ENCODE measurements at regions not wholly inside any gene's neighbourhood (a gene's known extent, or its start where the extent isn't known, plus 50 kb on each side); places are given as distances from the start of the nearest gene placed in this dataset.
"Not testable (repeated sequence)": the region's sequence is repeated elsewhere in the genome, so short reads cannot be mapped to it uniquely, and the experiment has no call there.

DNA sequence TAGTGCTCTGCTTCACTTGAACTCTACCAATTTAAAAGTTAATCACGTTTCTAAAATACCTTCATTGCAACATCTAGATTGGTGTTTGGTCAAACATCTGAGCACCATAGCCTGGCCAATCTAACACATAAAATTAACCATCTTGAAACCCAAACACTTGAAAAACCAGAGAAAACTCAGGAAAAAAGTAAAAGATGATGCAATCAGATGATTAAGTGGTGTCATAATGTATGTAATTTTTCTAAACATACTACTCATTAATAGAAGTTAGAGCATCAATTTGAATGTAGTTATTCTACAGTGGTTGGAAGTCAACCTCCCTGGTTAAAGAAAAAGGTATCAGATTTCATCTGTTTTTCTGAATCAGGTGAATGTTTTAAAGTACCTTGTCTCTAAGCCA is 228.6 kb upstream of the ID4 start:
- Histone ChIP-seq H3K4me3 (ENCODE audit: low read length) (no peak overlapping the region), H3K9ac (ENCODE audit: low read depth, low read length) (no peak overlapping the region), H3K36me3 (ENCODE audit: insufficient read depth, low read length) (no peaks in the 10 kb centered on the region), H3K4me1 (ENCODE audit: insufficient read depth, low read length) (no peaks in the 10 kb centered on the region), H3K27me3 (ENCODE audit: insufficient read depth, low read length) (no peaks in the 10 kb centered on the region), H3K27ac (ENCODE audit: low read depth, low read length) (no peak overlapping the region), H3K9me3 (ENCODE audit: insufficient read depth, low read depth, low read length) (no peaks in the 10 kb centered on the region)
- WGBS: 90% methylated on average over 1 of the region's 1 CpG

DNA sequence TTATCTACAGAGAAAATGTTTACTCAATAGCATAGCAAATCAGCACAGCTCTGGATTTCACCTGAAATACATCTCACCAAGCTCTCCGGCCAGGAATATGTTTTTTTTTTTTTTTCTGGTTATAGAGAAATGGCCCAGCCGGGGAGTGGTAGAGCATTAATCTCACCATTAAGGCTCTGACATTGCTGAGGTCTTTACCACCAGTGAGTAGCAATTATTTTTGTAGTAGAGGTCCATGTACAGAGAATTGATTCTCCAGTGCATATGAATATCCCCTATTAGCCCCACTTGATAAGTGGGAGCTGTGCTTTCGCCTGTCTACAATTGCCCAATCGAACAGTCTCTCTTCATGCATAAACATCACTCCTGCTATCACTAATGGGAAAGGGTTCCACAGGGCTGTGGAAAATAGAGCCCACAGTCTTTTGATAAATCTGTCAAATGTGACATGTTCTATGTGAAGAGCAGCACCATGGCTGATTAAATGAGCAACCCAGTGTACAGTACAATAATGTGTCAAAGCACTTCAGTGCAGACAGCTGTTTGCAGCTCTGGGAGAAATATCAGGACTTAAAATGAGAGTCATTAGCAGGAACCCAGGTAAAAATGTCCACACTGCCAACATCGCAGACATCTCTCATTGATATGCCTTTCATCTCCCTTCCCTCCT is 227.1 kb upstream of the ID4 start:
- Histone ChIP-seq H3K27me3 (ENCODE audit: insufficient read depth, low read length) (no peaks in the 10 kb centered on the region), H3K9ac (ENCODE audit: low read depth, low read length) (no peak overlapping the region)
- WGBS: 95% methylated on average over 4 of the region's 5 CpGs

GRCh38 chr6:19612672-19613466 is 224.3 kb upstream of the ID4 start:
- H3K9ac ChIP-seq (ENCODE audit: low read depth, low read length); H3K4me3 ChIP-seq (ENCODE audit: low read length); H3K9me3 ChIP-seq (ENCODE audit: insufficient read depth, low read depth, low read length); H3K27ac ChIP-seq (ENCODE audit: low read depth, low read length); H3K27me3 ChIP-seq (ENCODE audit: insufficient read depth, low read length); H3K36me3 ChIP-seq (ENCODE audit: insufficient read depth, low read length); H3K4me1 ChIP-seq (ENCODE audit: insufficient read depth, low read length): not testable (repeated sequence)
- 97% methylated on average over 27 of the region's 27 CpGs for WGBS

More for the DNA sequence above, 227.1 kb upstream of the ID4 start:
- no peak overlapping the region for H3K27ac ChIP-seq (ENCODE audit: low read depth, low read length)
- no peaks in the 10 kb centered on the region for H3K36me3 ChIP-seq (ENCODE audit: insufficient read depth, low read length)
- H3K4me3 ChIP-seq (ENCODE audit: low read length): no peak overlapping the region
- no peaks in the 10 kb centered on the region for H3K4me1 ChIP-seq (ENCODE audit: insufficient read depth, low read length)
- no peaks in the 10 kb centered on the region for H3K9me3 ChIP-seq (ENCODE audit: insufficient read depth, low read depth, low read length)

DNA sequence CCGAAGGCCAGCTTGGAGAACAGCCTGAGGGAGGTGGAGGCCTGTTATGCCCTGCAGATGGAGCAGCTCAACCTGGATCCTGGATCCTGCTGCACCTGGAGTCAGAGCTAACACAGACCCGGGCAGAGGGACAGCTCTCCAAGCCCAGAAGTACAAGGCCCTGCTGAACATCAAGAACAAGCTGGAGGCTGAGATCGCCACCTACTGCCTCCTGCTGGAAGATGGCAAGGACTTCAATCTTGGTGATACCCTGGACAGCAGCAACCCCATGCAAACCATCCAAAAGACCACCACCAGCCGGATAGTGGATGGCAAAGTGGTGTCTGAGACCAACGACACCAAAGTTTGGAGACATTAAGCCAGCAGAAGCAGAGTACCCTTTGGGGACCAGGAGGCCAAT is 223.5 kb upstream of the ID4 start:
- Histone ChIP-seq H3K27ac (ENCODE audit: low read depth, low read length) (no peak overlapping the region), H3K27me3 (ENCODE audit: insufficient read depth, low read length) (no peaks in the 10 kb centered on the region), H3K36me3 (ENCODE audit: insufficient read depth, low read length) (no peaks in the 10 kb centered on the region), H3K9me3 (ENCODE audit: insufficient read depth, low read depth, low read length) (no peaks in the 10 kb centered on the region), H3K4me1 (ENCODE audit: insufficient read depth, low read length) (no peaks in the 10 kb centered on the region), H3K9ac (ENCODE audit: low read depth, low read length) (no peak overlapping the region), H3K4me3 (ENCODE audit: low read length) (no peak overlapping the region)
- WGBS: 85% methylated on average over 5 of the region's 5 CpGs

- no peak overlapping the region for H3K9ac ChIP-seq (ENCODE audit: low read depth, low read length)
- H3K4me1 ChIP-seq (ENCODE audit: insufficient read depth, low read length): no peaks in the 10 kb centered on the region
- H3K9me3 ChIP-seq (ENCODE audit: insufficient read depth, low read depth, low read length): no peaks in the 10 kb centered on the region
- no peaks in the 10 kb centered on the region for H3K27me3 ChIP-seq (ENCODE audit: insufficient read depth, low read length)
- no peak overlapping the region for H3K27ac ChIP-seq (ENCODE audit: low read depth, low read length)
- no peak overlapping the region for H3K4me3 ChIP-seq (ENCODE audit: low read length)
- H3K36me3 ChIP-seq (ENCODE audit: insufficient read depth, low read length): no peaks in the 10 kb centered on the region
Measured at GRCh38 chr6:19616022-19616421, 221.1 kb upstream of the ID4 start.

GRCh38 chr6:19632230-19632629 is 204.9 kb upstream of the ID4 start:
- no peak overlapping the region for H3K9ac ChIP-seq (ENCODE audit: low read depth, low read length)
- no peak overlapping the region for H3K27ac ChIP-seq (ENCODE audit: low read depth, low read length)
- H3K27me3 ChIP-seq (ENCODE audit: insufficient read depth, low read length): no peaks in the 10 kb centered on the region
- H3K4me3 ChIP-seq (ENCODE audit: low read length): no peak overlapping the region
- H3K36me3 ChIP-seq (ENCODE audit: insufficient read depth, low read length): no peaks in the 10 kb centered on the region
- H3K4me1 ChIP-seq (ENCODE audit: insufficient read depth, low read length): no peaks in the 10 kb centered on the region
- no peaks in the 10 kb centered on the region for H3K9me3 ChIP-seq (ENCODE audit: insufficient read depth, low read depth, low read length)
- WGBS: 91% methylated on average over 5 of the region's 5 CpGs

GRCh38 chr6:19632786-19633185 is 204.4 kb upstream of the ID4 start:
- no peaks in the 10 kb centered on the region for H3K36me3 ChIP-seq (ENCODE audit: insufficient read depth, low read length)
- no peaks in the 10 kb centered on the region for H3K9me3 ChIP-seq (ENCODE audit: insufficient read depth, low read depth, low read length)
- no peak overlapping the region for H3K4me3 ChIP-seq (ENCODE audit: low read length)
- H3K27me3 ChIP-seq (ENCODE audit: insufficient read depth, low read length): no peaks in the 10 kb centered on the region
- H3K9ac ChIP-seq (ENCODE audit: low read depth, low read length): no peak overlapping the region
- H3K27ac ChIP-seq (ENCODE audit: low read depth, low read length): no peak overlapping the region
- WGBS: 91% methylated on average over 2 of the region's 3 CpGs
- no peaks in the 10 kb centered on the region for H3K4me1 ChIP-seq (ENCODE audit: insufficient read depth, low read length)

DNA sequence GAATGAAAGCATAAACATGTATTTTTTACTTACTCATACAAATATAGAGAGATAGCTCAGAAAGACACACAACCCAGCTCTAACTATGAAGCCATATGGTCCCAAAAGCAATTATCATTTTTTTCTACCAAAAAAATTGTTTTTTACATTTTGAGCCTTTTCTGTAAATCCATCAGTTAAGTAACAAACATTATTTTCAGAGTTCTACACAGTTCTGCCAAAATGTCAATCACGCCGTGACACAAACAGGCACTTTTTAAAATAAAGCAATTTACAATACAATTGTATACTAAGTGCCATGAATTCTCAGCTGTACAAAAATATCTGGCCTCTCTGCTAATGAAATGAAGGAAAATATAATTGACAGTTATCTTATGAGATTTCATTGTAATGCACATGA is 201.4 kb upstream of the ID4 start:
- Histone ChIP-seq H3K36me3 (ENCODE audit: insufficient read depth, low read length) (no peaks in the 10 kb centered on the region), H3K9me3 (ENCODE audit: insufficient read depth, low read depth, low read length) (no peaks in the 10 kb centered on the region), H3K27me3 (ENCODE audit: insufficient read depth, low read length) (no peaks in the 10 kb centered on the region), H3K4me3 (ENCODE audit: low read length) (no peak overlapping the region), H3K27ac (ENCODE audit: low read depth, low read length) (no peak overlapping the region), H3K4me1 (ENCODE audit: insufficient read depth, low read length) (no peaks in the 10 kb centered on the region), H3K9ac (ENCODE audit: low read depth, low read length) (no peak overlapping the region)
- 97% methylated on average over 2 of the region's 2 CpGs for WGBS

DNA sequence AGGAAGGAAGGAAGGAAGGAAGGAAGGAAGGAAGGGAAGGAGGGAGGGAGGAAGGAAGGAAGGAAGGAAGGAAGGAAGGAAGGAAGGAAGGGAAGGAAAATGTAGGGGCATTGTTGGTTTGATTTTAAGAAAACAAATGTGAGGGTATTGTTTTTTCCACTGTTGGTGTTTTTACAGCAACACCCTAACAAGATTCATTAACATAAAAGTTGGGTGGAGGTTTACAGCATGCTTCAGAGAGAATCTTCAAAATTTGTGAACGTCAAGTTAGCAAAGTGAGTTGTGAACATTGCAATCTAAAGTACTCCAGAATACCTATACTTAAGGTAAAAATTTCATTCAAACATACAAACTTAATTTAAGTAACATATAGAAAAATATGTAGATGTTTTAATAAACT is 200.2 kb upstream of the ID4 start:
- H3K4me3 ChIP-seq (ENCODE audit: low read length): no peak overlapping the region
- H3K9ac ChIP-seq (ENCODE audit: low read depth, low read length): no peak overlapping the region
- no peaks in the 10 kb centered on the region for H3K27me3 ChIP-seq (ENCODE audit: insufficient read depth, low read length)
- H3K4me1 ChIP-seq (ENCODE audit: insufficient read depth, low read length): no peaks in the 10 kb centered on the region
- no peaks in the 10 kb centered on the region for H3K36me3 ChIP-seq (ENCODE audit: insufficient read depth, low read length)
- WGBS: no CpG with 5 or more reads among the region's 1 CpG
- H3K27ac ChIP-seq (ENCODE audit: low read depth, low read length): no peak overlapping the region
- H3K9me3 ChIP-seq (ENCODE audit: insufficient read depth, low read depth, low read length): no peaks in the 10 kb centered on the region

- H3K4me1 ChIP-seq (ENCODE audit: insufficient read depth, low read length): no peaks in the 10 kb centered on the region
- WGBS: 96% methylated on average over 9 of the region's 9 CpGs
Measured at GRCh38 chr6:19638931-19639330, 198.2 kb upstream of the ID4 start.

DNA sequence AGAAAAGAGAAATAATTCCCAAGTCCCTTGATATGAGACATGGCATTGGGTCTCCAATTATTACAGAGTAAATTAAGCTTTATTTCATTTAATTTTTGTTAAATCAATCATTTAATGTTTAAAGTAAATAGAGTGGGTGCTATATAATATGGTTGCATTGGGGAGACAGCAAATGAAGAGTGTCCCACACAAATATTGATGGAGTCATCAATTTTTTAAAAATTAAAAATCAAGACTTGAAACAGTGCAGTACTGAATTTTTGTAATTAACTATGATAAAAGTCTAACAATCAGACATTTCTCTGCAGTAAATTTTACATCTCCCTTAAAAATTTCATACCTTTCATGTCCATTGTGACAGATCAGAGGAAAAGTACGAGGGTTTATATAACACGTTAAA is 193.9 kb upstream of the ID4 start:
- no peaks in the 10 kb centered on the region for H3K4me1 ChIP-seq (ENCODE audit: insufficient read depth, low read length)
- H3K36me3 ChIP-seq (ENCODE audit: insufficient read depth, low read length): no peaks in the 10 kb centered on the region
- no peaks in the 10 kb centered on the region for H3K9me3 ChIP-seq (ENCODE audit: insufficient read depth, low read depth, low read length)
- no peak overlapping the region for H3K4me3 ChIP-seq (ENCODE audit: low read length)
- no peak overlapping the region for H3K9ac ChIP-seq (ENCODE audit: low read depth, low read length)
- no peaks in the 10 kb centered on the region for H3K27me3 ChIP-seq (ENCODE audit: insufficient read depth, low read length)
- 100% methylated on average over 2 of the region's 2 CpGs for WGBS
- no peak overlapping the region for H3K27ac ChIP-seq (ENCODE audit: low read depth, low read length)

More at GRCh38 chr6:19638931-19639330, 198.2 kb upstream of the ID4 start:
- no peak overlapping the region for H3K4me3 ChIP-seq (ENCODE audit: low read length)
- H3K9ac ChIP-seq (ENCODE audit: low read depth, low read length): no peak overlapping the region
- no peak overlapping the region for H3K27ac ChIP-seq (ENCODE audit: low read depth, low read length)
- no peaks in the 10 kb centered on the region for H3K9me3 ChIP-seq (ENCODE audit: insufficient read depth, low read depth, low read length)
- H3K27me3 ChIP-seq (ENCODE audit: insufficient read depth, low read length): no peaks in the 10 kb centered on the region
- no peaks in the 10 kb centered on the region for H3K36me3 ChIP-seq (ENCODE audit: insufficient read depth, low read length)

Measured in HUES64 (cell line).